Natural killer cell (primary cell): ENCODE measurements at regions not wholly inside any gene's neighbourhood (a gene's known extent, or its start where the extent isn't known, plus 50 kb on each side); places are given as distances from the start of the nearest gene placed in this dataset.

Experiments
- ATAC-seq, 3 donors: fragments of 150-1000 bp in 2 of 3; fragments of 200-7000 bp in 1 of 3; cut with Tn5 transposase; 1 replicate in 1 of 3; 2 replicates in 2 of 3; pipeline ENCODE4 v1.10.0; 2021; ENCODE audit warnings: mild to moderate bottlenecking in 2 of 3, moderate library complexity in 2 of 3
- DNase-seq, 2 donors: peaks; one replicate each; pipeline versions ENCODE4 v3.0.0 to v3.0.0-alpha.2; 2013 to 2021; ENCODE audit warnings: mixed read lengths in 1 of 2
- H3K27ac ChIP-seq: one replicate; pipeline ENCODE4 v1.5.1; 2013; ENCODE audit warnings: mild to moderate bottlenecking, low read length
- H3K27me3 ChIP-seq: one replicate; pipeline ENCODE4 v1.6.1; 2013; ENCODE audit warnings: low read length; ENCODE audit not compliant: control insufficient read depth, insufficient read depth
- H3K36me3 ChIP-seq: one replicate; pipeline ENCODE4 v1.6.1; 2013; ENCODE audit warnings: low read length; ENCODE audit not compliant: control insufficient read depth, insufficient read depth
- H3K4me1 ChIP-seq: one replicate; pipeline ENCODE4 v1.6.1; 2013; ENCODE audit warnings: low read length; ENCODE audit not compliant: control insufficient read depth, insufficient read depth
- H3K4me3 ChIP-seq: one replicate; pipeline ENCODE4 v1.5.1; 2013; ENCODE audit warnings: low read length
- H3K9me3 ChIP-seq: one replicate; pipeline ENCODE4 v1.6.1; 2013; ENCODE audit warnings: low read length; ENCODE audit not compliant: control insufficient read depth, insufficient read depth
- H3K27ac Mint-ChIP-seq, 2 donors: one replicate each; pipeline ENCODE4 v1.8.0; 2022; ENCODE audit warnings: mild to moderate bottlenecking in 2 of 2, mixed read lengths in 2 of 2, moderate library complexity in 1 of 2
- H3K27me3 Mint-ChIP-seq, 2 donors: one replicate each; pipeline ENCODE4 v1.8.0; 2022; ENCODE audit warnings: low read depth in 2 of 2, mixed read lengths in 2 of 2
- H3K36me3 Mint-ChIP-seq: one replicate; pipeline ENCODE4 v1.8.0; 2022; ENCODE audit warnings: mixed read lengths
- H3K4me1 Mint-ChIP-seq, 2 donors: one replicate each; pipeline ENCODE4 v1.8.0; 2022; ENCODE audit warnings: mixed read lengths in 2 of 2
- H3K4me3 Mint-ChIP-seq: one replicate; pipeline ENCODE4 v1.8.0; 2022; ENCODE audit warnings: mild to moderate bottlenecking, moderate library complexity, mixed read lengths
- H3K9me3 Mint-ChIP-seq, 2 donors: one replicate each; pipeline ENCODE4 v1.8.0; 2022; ENCODE audit warnings: mixed read lengths in 2 of 2
- CTCF ChIP-seq: fragments of 200-600 bp; IDR thresholded peaks from one replicate; pipeline ENCODE4 v1.8.0; 2022; ENCODE audit warnings: antibody characterized with exemption
- WGBS: methylation state at CpG from one replicate; pipeline ENCODE4 v1.1.7; 2013; ENCODE audit warnings: missing lambda C conversion rate; ENCODE audit not compliant: insufficient coverage; 5-methylcytosine and 5-hydroxymethylcytosine counted together
- intact Hi-C: fragments of 100-400 bp; cut with micrococcal nuclease; formaldehyde crosslinking; loops from one replicate; pipeline ENCODE4 v1.14.2; 2022

- Mint-ChIP-seq H3K27me3 (no peaks in the 10 kb centered on the region), H3K36me3 (no peaks in the 10 kb centered on the region), H3K9me3 (peaks cover 2 to 8% of the 10 kb centered on the region in 2 donors), H3K4me3 (no peak overlapping the region), H3K4me1 (no peaks in the 10 kb centered on the region), H3K27ac (no peak overlapping the region)
- 50% methylated on average over 2 of the region's 2 CpGs for WGBS
- no peak for DNase-seq
- no peaks in the 10 kb centered on the region for H3K4me1 ChIP-seq
- intact Hi-C loops = no loop called here
- no peak overlapping the region for H3K4me3 ChIP-seq
- H3K27me3 ChIP-seq = no peaks in the 10 kb centered on the region
- no peak for ATAC-seq
- H3K9me3 ChIP-seq = no peaks in the 10 kb centered on the region
- H3K36me3 ChIP-seq = no peaks in the 10 kb centered on the region
- TF ChIP-seq CTCF = no peak
- H3K27ac ChIP-seq = no peak overlapping the region
These were observed 613.3 kb upstream of the PLXNA2 start for GRCh38 chr1:208857465-208857864.

GRCh38 chr1:208858738-208859137, 614.6 kb upstream of the PLXNA2 start:
- H3K27me3 Mint-ChIP-seq = no peaks in the 10 kb centered on the region
- Histone ChIP-seq H3K4me1 (no peaks in the 10 kb centered on the region), H3K27ac (no peak overlapping the region), H3K4me3 (no peak overlapping the region), H3K27me3 (no peaks in the 10 kb centered on the region), H3K36me3 (no peaks in the 10 kb centered on the region), H3K9me3 (no peaks in the 10 kb centered on the region)
- intact Hi-C loops = no loop called here
- ATAC-seq = no peak
- H3K4me1 Mint-ChIP-seq = no peaks in the 10 kb centered on the region
- TF ChIP-seq CTCF = no peak
- 82% methylated on average over 5 of the region's 5 CpGs for WGBS
- H3K27ac Mint-ChIP-seq = no peak overlapping the region
- no peaks in the 10 kb centered on the region for H3K36me3 Mint-ChIP-seq
- H3K4me3 Mint-ChIP-seq = no peak overlapping the region
- no peak for DNase-seq
- peaks cover 2 to 8% of the 10 kb centered on the region in 2 donors for H3K9me3 Mint-ChIP-seq

DNA sequence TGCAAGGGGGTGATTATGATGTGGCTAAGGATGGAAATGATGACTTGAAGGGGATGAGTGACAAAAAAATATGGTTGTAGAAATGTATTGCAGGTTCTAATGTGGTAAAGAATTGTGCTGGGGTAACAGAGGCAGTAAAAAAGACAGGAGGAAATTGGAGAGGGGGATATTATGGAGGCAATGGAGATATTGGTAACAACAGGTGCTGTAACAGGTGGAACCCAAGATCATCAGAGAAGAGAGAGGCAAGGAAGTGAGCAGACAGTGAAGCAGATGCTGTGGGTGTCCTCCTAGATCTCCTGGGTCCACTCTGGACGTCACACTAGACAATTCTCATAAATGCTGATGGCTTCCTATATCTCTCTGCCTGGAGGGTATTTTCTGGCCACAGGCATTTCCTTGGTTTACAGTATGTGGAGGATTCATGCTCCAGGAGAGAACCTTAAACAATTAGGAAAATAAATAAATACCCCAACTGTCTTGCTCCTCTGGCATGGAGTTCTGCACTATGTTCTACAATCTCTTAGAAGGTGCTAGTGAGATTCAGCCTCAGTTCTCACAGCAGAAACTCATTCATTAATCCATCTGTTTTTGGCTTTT, 620.3 kb upstream of the PLXNA2 start:
- Mint-ChIP-seq H3K9me3 (peaks cover 2 to 6% of the 10 kb centered on the region in 2 donors), H3K36me3 (no peaks in the 10 kb centered on the region), H3K4me1 (no peaks in the 10 kb centered on the region), H3K27me3 (no peaks in the 10 kb centered on the region), H3K4me3 (no peak overlapping the region), H3K27ac (no peak overlapping the region)
- H3K9me3 ChIP-seq = no peaks in the 10 kb centered on the region
- intact Hi-C loops = no loop called here
- ATAC-seq (no peak), DNase-seq (no peak)
- no peak overlapping the region for H3K4me3 ChIP-seq
- H3K27me3 ChIP-seq = no peaks in the 10 kb centered on the region
- 50% methylated on average over 1 of the region's 1 CpG for WGBS
- no peak for TF ChIP-seq CTCF
- no peak overlapping the region for H3K27ac ChIP-seq
- no peaks in the 10 kb centered on the region for H3K4me1 ChIP-seq
- no peaks in the 10 kb centered on the region for H3K36me3 ChIP-seq

GRCh38 chr1:208866386-208866955, 622.3 kb upstream of the PLXNA2 start:
- Mint-ChIP-seq H3K4me3 (no peak overlapping the region), H3K27me3 (no peaks in the 10 kb centered on the region), H3K36me3 (no peaks in the 10 kb centered on the region), H3K4me1 (no peaks in the 10 kb centered on the region), H3K27ac (no peak overlapping the region), H3K9me3 (peaks cover 0 to 4% of the 10 kb centered on the region in 2 donors)
- ATAC-seq (no peak), DNase-seq (no peak)
- no peaks in the 10 kb centered on the region for H3K36me3 ChIP-seq
- intact Hi-C loops = no loop called here
- H3K27me3 ChIP-seq = no peaks in the 10 kb centered on the region
- no peaks in the 10 kb centered on the region for H3K4me1 ChIP-seq
- no peak overlapping the region for H3K27ac ChIP-seq
- no peak for TF ChIP-seq CTCF
- H3K4me3 ChIP-seq = no peak overlapping the region
- 81% methylated on average over 3 of the region's 3 CpGs for WGBS
- H3K9me3 ChIP-seq = no peaks in the 10 kb centered on the region
